CD4-positive, CD25-positive, alpha-beta regulatory T cell (primary cell): ENCODE measurements at regions not wholly inside any gene's neighbourhood (a gene's known extent, or its start where the extent isn't known, plus 50 kb on each side); places are given as distances from the start of the nearest gene placed in this dataset.
"Not testable (repeated sequence)": the region's sequence is repeated elsewhere in the genome, so short reads cannot be mapped to it uniquely, and the experiment has no call there.

Experiments
- ATAC-seq, 2 donors: fragments of 150-1000 bp; cut with Tn5 transposase; one replicate each; pipeline ENCODE4 v1.10.0; 2021; ENCODE audit warnings: low read depth in 2 of 2, moderate number of reproducible peaks in 2 of 2, moderate library complexity in 1 of 2
- DNase-seq, 3 donors: peaks; one replicate each; pipeline versions ENCODE4 v3.0.0 to v3.0.0-alpha.2; 2012 to 2022; ENCODE audit warnings: mixed read lengths in 1 of 3
- H3K27ac ChIP-seq: one replicate; pipeline ENCODE4 v1.7.0; 2013; ENCODE audit warnings: mild to moderate bottlenecking, low read length; ENCODE audit not compliant: insufficient read depth, poor library complexity, severe bottlenecking
- H3K27me3 ChIP-seq: one replicate; pipeline ENCODE4 v1.7.0; 2013; ENCODE audit warnings: low read length; ENCODE audit not compliant: control insufficient read depth, insufficient read depth
- H3K36me3 ChIP-seq: one replicate; pipeline ENCODE4 v1.7.0; 2013; ENCODE audit warnings: mild to moderate bottlenecking, low read length, moderate library complexity; ENCODE audit not compliant: control insufficient read depth, insufficient read depth
- H3K4me1 ChIP-seq: 2 replicates; pipeline ENCODE4 v1.7.0; 2013; ENCODE audit warnings: mild to moderate bottlenecking, low read length; ENCODE audit not compliant: insufficient read depth, control insufficient read depth, poor library complexity, severe bottlenecking
- H3K4me3 ChIP-seq: one replicate; pipeline ENCODE4 v1.7.0; 2013; ENCODE audit warnings: low read depth, mild to moderate bottlenecking, low read length, moderate library complexity
- H3K9me3 ChIP-seq, 2 experiments: 1 replicate in 1 of 2; 2 replicates in 1 of 2; pipeline ENCODE4 v1.7.0; 2013; ENCODE audit warnings: low read length in 2 of 2, mild to moderate bottlenecking in 1 of 2, moderate library complexity in 1 of 2; ENCODE audit not compliant: control insufficient read depth in 2 of 2
- H3K27ac Mint-ChIP-seq, 3 donors: one replicate each; pipeline ENCODE4 v1.8.0; 2020 to 2022; ENCODE audit warnings: mild to moderate bottlenecking in 3 of 3, mixed read lengths in 3 of 3, moderate library complexity in 2 of 3
- H3K27me3 Mint-ChIP-seq: one replicate; pipeline ENCODE4 v1.8.0; 2022; ENCODE audit warnings: mild to moderate bottlenecking, mixed read lengths
- H3K36me3 Mint-ChIP-seq: one replicate; pipeline ENCODE4 v1.8.0; 2020; ENCODE audit warnings: mixed read lengths
- H3K4me1 Mint-ChIP-seq, 4 donors: one replicate each; pipeline ENCODE4 v1.8.0; 2020 to 2022; ENCODE audit warnings: mixed read lengths in 4 of 4, mild to moderate bottlenecking in 1 of 4
- H3K4me3 Mint-ChIP-seq, 4 donors: one replicate each; pipeline ENCODE4 v1.8.0; 2020 to 2022; ENCODE audit warnings: mild to moderate bottlenecking in 4 of 4, mixed read lengths in 4 of 4, moderate library complexity in 3 of 4
- H3K9me3 Mint-ChIP-seq, 7 donors: one replicate each; pipeline ENCODE4 v1.8.0; 2020 to 2022; ENCODE audit warnings: mixed read lengths in 7 of 7, mild to moderate bottlenecking in 3 of 7, moderate library complexity in 2 of 7

GRCh38 chr15:99791881-99792807 lies 58.9 kb upstream of the LYSMD4 start:
- not testable (repeated sequence) for H3K27ac Mint-ChIP-seq, H3K9me3 ChIP-seq, DNase-seq, H3K36me3 Mint-ChIP-seq, H3K27me3 ChIP-seq, H3K4me1 ChIP-seq, ATAC-seq, H3K36me3 ChIP-seq, H3K4me1 Mint-ChIP-seq, H3K4me3 ChIP-seq, H3K27ac ChIP-seq, H3K4me3 Mint-ChIP-seq, H3K9me3 Mint-ChIP-seq
- peaks cover 10% of the 10 kb centered on the region for H3K27me3 Mint-ChIP-seq

- not testable (repeated sequence) for H3K9me3 ChIP-seq, H3K36me3 ChIP-seq, H3K27ac ChIP-seq, H3K4me3 Mint-ChIP-seq, DNase-seq, H3K4me1 Mint-ChIP-seq, H3K36me3 Mint-ChIP-seq, H3K27ac Mint-ChIP-seq, ATAC-seq, H3K4me1 ChIP-seq, H3K27me3 ChIP-seq, H3K9me3 Mint-ChIP-seq, H3K4me3 ChIP-seq
- peaks cover 10% of the 10 kb centered on the region for H3K27me3 Mint-ChIP-seq
These were observed 57.5 kb upstream of the LYSMD4 start for GRCh38 chr15:99790751-99791150.

DNA sequence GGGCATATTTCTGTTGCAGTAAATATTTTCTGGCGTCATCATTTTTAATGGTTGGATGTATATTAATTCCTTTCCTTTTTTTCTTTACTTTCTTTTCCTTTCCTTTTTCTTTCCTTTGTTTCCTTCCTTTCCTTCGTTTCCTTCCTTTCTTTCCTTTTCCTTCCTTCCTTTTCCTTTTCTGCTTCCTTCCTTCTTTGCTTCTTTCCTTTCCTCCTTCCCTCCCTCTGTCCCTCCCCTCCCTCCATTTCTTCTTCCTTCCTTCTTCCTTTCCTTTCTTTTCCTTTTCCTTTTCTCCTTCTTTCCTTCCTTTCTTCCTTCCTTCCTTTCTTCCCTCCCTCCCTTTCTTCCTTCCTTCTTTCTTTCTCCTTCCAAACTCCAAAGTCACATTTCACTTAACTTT lies 54.9 kb upstream of the LYSMD4 start:
- Mint-ChIP-seq H3K9me3 (no peaks in the 10 kb centered on the region), H3K27me3 (peaks cover 13% of the 10 kb centered on the region), H3K27ac (no peak overlapping the region), H3K4me3 (no peak overlapping the region), H3K36me3 (peaks cover 4% of the 10 kb centered on the region), H3K4me1 (no peaks in the 10 kb centered on the region)
- no peak overlapping the region for H3K4me3 ChIP-seq
- no peaks in the 10 kb centered on the region for H3K27me3 ChIP-seq
- no peaks in the 10 kb centered on the region for H3K9me3 ChIP-seq
- ATAC-seq: no peak
- no peak overlapping the region for H3K27ac ChIP-seq
- no peak for DNase-seq
- no peaks in the 10 kb centered on the region for H3K4me1 ChIP-seq
- H3K36me3 ChIP-seq: no peaks in the 10 kb centered on the region

DNA sequence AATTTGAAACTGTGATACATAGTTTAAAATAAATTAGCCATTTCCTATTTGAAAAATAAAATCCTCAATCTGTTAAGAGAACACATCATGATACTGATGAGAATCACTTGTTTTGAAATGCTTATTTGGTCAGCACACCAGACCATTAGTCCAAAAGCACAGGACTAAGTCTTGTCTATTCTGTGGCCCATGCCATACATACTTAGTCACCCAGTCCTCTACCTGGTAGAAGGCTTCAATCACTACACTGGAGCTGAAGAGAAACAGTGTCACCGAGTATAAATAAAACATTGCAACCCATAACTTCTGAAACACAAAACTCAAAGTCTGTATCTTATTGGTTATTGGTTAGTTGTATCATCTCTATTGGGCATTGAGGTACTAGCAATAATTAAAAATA lies 51.6 kb upstream of the LYSMD4 start:
- DNase-seq, H3K36me3 ChIP-seq, H3K4me1 ChIP-seq, H3K9me3 ChIP-seq, H3K27ac ChIP-seq, H3K4me3 ChIP-seq, H3K4me1 Mint-ChIP-seq, H3K27ac Mint-ChIP-seq, ATAC-seq, H3K9me3 Mint-ChIP-seq, H3K27me3 ChIP-seq, H3K4me3 Mint-ChIP-seq, H3K36me3 Mint-ChIP-seq: not testable (repeated sequence)
- H3K27me3 Mint-ChIP-seq: peaks cover 19% of the 10 kb centered on the region

DNA sequence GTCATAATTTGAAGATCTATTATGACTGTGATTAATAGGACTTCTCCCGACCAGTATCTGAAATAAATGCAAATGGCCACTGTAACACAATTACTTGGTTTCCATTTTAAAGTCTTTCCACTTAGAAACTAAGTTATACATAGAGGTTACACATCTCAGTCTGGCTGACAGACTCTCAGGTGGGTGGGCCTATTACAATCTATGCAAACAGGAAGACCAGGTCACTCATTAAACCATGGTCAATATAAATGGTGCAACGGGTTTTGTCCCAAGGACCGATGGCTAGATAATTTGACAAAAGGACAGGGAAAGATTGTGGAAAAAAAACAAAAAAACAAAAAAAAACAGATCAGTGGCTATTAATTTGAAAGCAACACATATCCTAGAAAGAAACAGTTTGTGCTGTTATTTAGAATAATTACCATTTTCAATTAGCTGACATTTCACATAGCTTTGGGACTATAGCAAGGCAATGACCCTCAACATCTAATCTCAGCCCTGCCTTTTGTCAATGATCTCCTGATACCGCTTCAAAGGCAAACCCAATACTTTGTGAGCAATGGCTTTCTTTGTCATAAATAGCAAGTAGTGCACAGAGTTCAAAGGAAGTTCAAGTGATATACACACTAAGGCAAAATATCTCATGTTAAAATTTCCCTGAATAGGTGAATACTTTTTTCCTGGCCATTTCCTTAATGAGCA lies 50.8 kb upstream of the LYSMD4 start:
- H3K9me3 ChIP-seq, DNase-seq, H3K36me3 Mint-ChIP-seq, H3K4me3 Mint-ChIP-seq, ATAC-seq, H3K36me3 ChIP-seq, H3K27me3 ChIP-seq, H3K4me1 Mint-ChIP-seq, H3K27ac ChIP-seq, H3K4me1 ChIP-seq, H3K27ac Mint-ChIP-seq, H3K9me3 Mint-ChIP-seq, H3K4me3 ChIP-seq: not testable (repeated sequence)
- peaks cover 19% of the 10 kb centered on the region for H3K27me3 Mint-ChIP-seq
